C4-2B (cell line): ENCODE measurements at regions not wholly inside any gene's neighbourhood (a gene's known extent, or its start where the extent isn't known, plus 50 kb on each side); places are given as distances from the start of the nearest gene placed in this dataset.

Experiments
- CTCF ChIP-seq: fragments of 450-650 bp; conservative IDR thresholded peaks from 2 replicates; pipeline ENCODE4 v1.5.1; 2017; ENCODE audit warnings: mild to moderate bottlenecking
- ZFX ChIP-seq: fragments of 450-650 bp; IDR thresholded peaks from 2 replicates; pipeline ENCODE4 v1.6.1; 2017

GRCh38 chr5:63043792-63044191 lies 465.2 kb downstream of the LRRC70 start:
- no peak for TF ChIP-seq CTCF
- no peak for TF ChIP-seq ZFX
